HepG2 (cell line): ENCODE measurements at regions not wholly inside any gene's neighbourhood (a gene's known extent, or its start where the extent isn't known, plus 50 kb on each side); places are given as distances from the start of the nearest gene placed in this dataset.

Source experiments
- ATAC-seq: fragments of 200-7000 bp; cut with Tn5 transposase; 3 replicates; pipeline ENCODE4 v1.9.1; 2020; ENCODE audit warnings: mild to moderate bottlenecking, moderate library complexity
- BruUV-seq: library from RNA; stranded (reverse); fragments of 400-500 nt; replicated peaks from 2 replicates; lab custom pipeline; 2021; lab: Mats Ljungman, UMichigan
- CTCF ChIA-PET: fragments of 300-600 bp; formaldehyde crosslinking; extraction: SDS; loops from one replicate; lab custom pipeline; 2021; ENCODE audit warnings: low total read pairs, inconsistent platforms, low intra/inter-chr PET ratio; lab: Yijun Ruan, JAX
- POLR2A ChIA-PET: fragments of 350-600 bp; sonication (Branson Sonifier 250); formaldehyde crosslinking; loops from one replicate; lab custom pipeline; 2020; ENCODE audit warnings: antibody characterized with exemption, inconsistent platforms; lab: Yijun Ruan, JAX
- DNase-seq: peaks from one replicate; pipeline ENCODE4 v3.0.0-alpha.2; 2015; ENCODE audit warnings: low spot score
- FAIRE-seq: peaks from 3 replicates; lab custom pipeline; 2011; peaks lifted over from hg19 to GRCh38; lab: Jason Lieb, UNC
- H2AFZ ChIP-seq: one replicate; pipeline ENCODE4 v1.6.1; 2011; ENCODE audit warnings: low read length, inconsistent platforms
- H3K27ac ChIP-seq: fragments of 300-600 bp; 3 replicates; pipeline ENCODE4 v1.8.0; 2011; ENCODE audit warnings: mixed run types, mild to moderate bottlenecking, mixed read lengths, low read length, inconsistent platforms; ENCODE audit not compliant: insufficient read depth; ENCODE audit errors: extremely low read length
- H3K27me3 ChIP-seq, 2 experiments: fragments of 200-600 bp in 1 of 2; 2 replicates in 1 of 2; 3 replicates in 1 of 2; pipeline versions ENCODE4 v1.6.0 to v1.8.0; 2011; ENCODE audit warnings: low read length in 2 of 2, mild to moderate bottlenecking in 2 of 2, moderate library complexity in 2 of 2, inconsistent platforms in 1 of 2; ENCODE audit not compliant: insufficient read depth in 2 of 2, control insufficient read depth in 1 of 2
- H3K36me3 ChIP-seq, 2 experiments: fragments of 200-600 bp in 1 of 2; replicated peaks in 1 of 2; 2 replicates in 1 of 2; 3 replicates in 1 of 2; pipeline versions ENCODE4 v1.5.1 to v1.8.0; 2011; ENCODE audit warnings: low read length in 2 of 2, inconsistent platforms in 1 of 2; ENCODE audit not compliant: insufficient read depth in 2 of 2, control insufficient read depth in 1 of 2
- H3K4me1 ChIP-seq: 2 replicates; pipeline ENCODE4 v1.5.1; 2012; ENCODE audit warnings: low read length, inconsistent platforms; ENCODE audit not compliant: insufficient read depth
- H3K4me2 ChIP-seq: 2 replicates; pipeline ENCODE4 v1.6.0; 2011; ENCODE audit warnings: low read depth, low read length, inconsistent platforms
- H3K4me3 ChIP-seq, 3 experiments: fragments of 200-600 bp in 1 of 3; sonication (generic), shearing (Covaris generic) in 1 of 3; replicated peaks in 1 of 3; 2 replicates each; pipeline ENCODE4 v1.5.1; 2011 to 2016; ENCODE audit warnings: low read length in 3 of 3, inconsistent platforms in 2 of 3, low read depth in 2 of 3, mild to moderate bottlenecking in 2 of 3, control low read depth in 1 of 3, mixed read lengths in 1 of 3; ENCODE audit not compliant: insufficient read depth in 1 of 3
- H3K79me2 ChIP-seq: one replicate; pipeline ENCODE4 v1.6.1; 2011; ENCODE audit warnings: low read length, inconsistent platforms; ENCODE audit not compliant: insufficient read depth
- H3K9ac ChIP-seq: 2 replicates; pipeline ENCODE4 v1.6.0; 2011; ENCODE audit warnings: mild to moderate bottlenecking, low read depth, low read length, inconsistent platforms; ENCODE audit not compliant: insufficient read depth
- H3K9me3 ChIP-seq: 2 replicates; pipeline ENCODE4 v1.5.1; 2012; ENCODE audit warnings: mild to moderate bottlenecking, low read length
- H4K20me1 ChIP-seq: 2 replicates; pipeline ENCODE4 v1.6.0; 2011; ENCODE audit warnings: inconsistent platforms, mild to moderate bottlenecking, low read length, moderate library complexity; ENCODE audit not compliant: insufficient read depth
- FOXM1 ChIP-seq: sonication (generic); formaldehyde crosslinking; IDR thresholded peaks from 2 replicates; pipeline ENCODE4 v1.5.0; 2020; ENCODE audit warnings: missing genetic modification reagents
- GRHL1 ChIP-seq: sonication (generic); formaldehyde crosslinking; conservative IDR thresholded peaks from 2 replicates; pipeline ENCODE4 v1.8.0; 2022; ENCODE audit warnings: missing genetic modification reagents
- HNRNPUL1 ChIP-seq: fragments of 200-400 bp; formaldehyde crosslinking; IDR thresholded peaks from 2 replicates; pipeline ENCODE4 v1.6.1; 2017; ENCODE audit warnings: low read depth, mild to moderate bottlenecking, low read length, moderate library complexity
- IKZF5 ChIP-seq: IDR thresholded peaks from 2 replicates; pipeline ENCODE4 v1.6.1; 2018; ENCODE audit warnings: missing genetic modification reagents, mild to moderate bottlenecking, missing compliant biosample characterization
- LCORL ChIP-seq, 2 experiments: fragments of 450-650 bp in 1 of 2; sonication (generic) in 1 of 2; formaldehyde crosslinking in 1 of 2; IDR thresholded peaks; 2 replicates each; pipeline versions ENCODE4 v1.5.0 to v1.6.1; 2017 to 2020; ENCODE audit warnings: antibody characterized with exemption in 1 of 2, missing genetic modification reagents in 1 of 2
- SMC3 ChIP-seq: IDR thresholded peaks from 2 replicates; pipeline ENCODE4 v1.6.1; 2011; ENCODE audit warnings: low read length, improper control_type of control experiment
- TGIF2 ChIP-seq: IDR thresholded peaks from 2 replicates; pipeline ENCODE4 v1.6.1; 2016; ENCODE audit warnings: control low read depth, missing compliant biosample characterization
- ZFP37 ChIP-seq: sonication (generic); formaldehyde crosslinking; IDR thresholded peaks from 2 replicates; pipeline ENCODE4 v1.4.0; 2020; ENCODE audit warnings: missing genetic modification reagents, borderline replicate concordance
- ZNF264 ChIP-seq: sonication (generic); formaldehyde crosslinking; IDR thresholded peaks from 2 replicates; pipeline ENCODE4 v1.4.0; 2020; ENCODE audit warnings: missing genetic modification reagents
- ZNF703 ChIP-seq: sonication (generic); formaldehyde crosslinking; IDR thresholded peaks from 2 replicates; pipeline ENCODE4 v1.5.1; 2020; ENCODE audit warnings: missing genetic modification reagents, mild to moderate bottlenecking, moderate library complexity, borderline replicate concordance
- WGBS: methylation state at CpG from one replicate; pipeline ENCODE4 v1.1.6; 2017; ENCODE audit warnings: low lambda C conversion rate; 5-methylcytosine and 5-hydroxymethylcytosine counted together
- in situ Hi-C: cut with HindIII; loops from 2 replicates; pipeline ENCODE4 v1.10.0; 2017; ENCODE audit warnings: low pct_unique_long_range_greater_than_20kb; ENCODE audit not compliant: extremely low pct_ligation_motif_present
- intact Hi-C: fragments of 100-400 bp; cut with micrococcal nuclease; formaldehyde crosslinking; loops from one replicate; pipeline ENCODE4 v1.10.0; 2022; ENCODE audit not compliant: unreplicated experiment
- TF ChIP-seq, protein P1 (sequence below): sonication (generic); formaldehyde crosslinking; IDR thresholded peaks from 2 replicates; pipeline ENCODE4 v1.4.0; 2020; ENCODE audit warnings: missing genetic modification reagents
- TF ChIP-seq, protein P2 (sequence below): sonication (generic); formaldehyde crosslinking; IDR thresholded peaks from 2 replicates; pipeline ENCODE4 v1.8.0; 2022; ENCODE audit warnings: low read depth, missing genetic modification reagents
- TF ChIP-seq, protein P3 (sequence below): sonication (generic); formaldehyde crosslinking; IDR thresholded peaks from 2 replicates; pipeline ENCODE4 v1.9.0; 2021; ENCODE audit warnings: missing genetic modification reagents, borderline replicate concordance
- TF ChIP-seq, protein P4 (sequence below): sonication (generic); formaldehyde crosslinking; IDR thresholded peaks from 2 replicates; pipeline ENCODE4 v1.8.1; 2023; ENCODE audit warnings: mild to moderate bottlenecking, missing genetic modification reagents

DNA sequence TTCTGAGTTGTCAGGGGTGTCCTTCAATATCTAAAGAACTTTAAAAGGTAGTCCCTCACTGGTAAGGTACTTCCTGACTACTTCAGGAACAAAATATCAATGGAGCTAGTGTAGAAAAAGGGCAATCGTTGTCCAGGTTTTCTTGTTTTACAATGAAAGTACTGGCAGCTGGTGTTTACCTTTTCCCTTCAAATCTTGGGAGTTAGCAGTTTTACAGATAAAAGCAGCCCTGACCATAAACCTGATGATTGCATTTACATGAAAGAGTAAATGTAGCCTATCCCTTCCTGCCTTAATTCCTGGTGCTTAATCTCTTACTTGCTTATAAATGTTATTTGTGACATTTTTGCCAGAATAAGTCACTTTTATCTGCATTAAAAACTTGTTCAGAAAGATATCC is 559.9 kb upstream of the ARPP21 start (continued):
- TF ChIP-seq, protein P1, sequence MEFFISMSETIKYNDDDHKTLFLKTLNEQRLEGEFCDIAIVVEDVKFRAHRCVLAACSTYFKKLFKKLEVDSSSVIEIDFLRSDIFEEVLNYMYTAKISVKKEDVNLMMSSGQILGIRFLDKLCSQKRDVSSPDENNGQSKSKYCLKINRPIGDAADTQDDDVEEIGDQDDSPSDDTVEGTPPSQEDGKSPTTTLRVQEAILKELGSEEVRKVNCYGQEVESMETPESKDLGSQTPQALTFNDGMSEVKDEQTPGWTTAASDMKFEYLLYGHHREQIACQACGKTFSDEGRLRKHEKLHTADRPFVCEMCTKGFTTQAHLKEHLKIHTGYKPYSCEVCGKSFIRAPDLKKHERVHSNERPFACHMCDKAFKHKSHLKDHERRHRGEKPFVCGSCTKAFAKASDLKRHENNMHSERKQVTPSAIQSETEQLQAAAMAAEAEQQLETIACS (CRISPR knock-in tag) = no peak

- Histone ChIP-seq H3K9me3 (peaks cover 73% of the 10 kb centered on the region), H3K4me1 (no peaks in the 10 kb centered on the region), H3K27ac (no peak overlapping the region), H2AFZ (no peak overlapping the region), H3K27me3 (no peaks in the 10 kb centered on the region), H3K36me3 (no peaks in the 10 kb centered on the region), H3K4me3 (no peak overlapping the region), H3K9ac (no peak overlapping the region), H4K20me1 (no peaks in the 10 kb centered on the region), H3K79me2 (no peaks in the 10 kb centered on the region), H3K4me2 (no peak overlapping the region)
- CTCF ChIA-PET = no interaction called here
- in situ Hi-C loops (no loop called here), intact Hi-C loops (no loop called here)
- no peak for ATAC-seq
- WGBS = 47% methylated on average over 1 of the region's 1 CpG
- DNase-seq = no peak
- FAIRE-seq = no peak
- BruUV-seq = no TSS peak
- POLR2A ChIA-PET = no interaction called here
- TF ChIP-seq LCORL (IDR thresholded peaks at IDR 0.05) = no peak
- TF ChIP-seq LCORL (CRISPR knock-in tag; IDR thresholded peaks at IDR 0.05) = no peak
- no peak for TF ChIP-seq IKZF5 (CRISPR knock-in tag)
- no peak for TF ChIP-seq ZFP37 (CRISPR knock-in tag)
- TF ChIP-seq, protein P2, sequence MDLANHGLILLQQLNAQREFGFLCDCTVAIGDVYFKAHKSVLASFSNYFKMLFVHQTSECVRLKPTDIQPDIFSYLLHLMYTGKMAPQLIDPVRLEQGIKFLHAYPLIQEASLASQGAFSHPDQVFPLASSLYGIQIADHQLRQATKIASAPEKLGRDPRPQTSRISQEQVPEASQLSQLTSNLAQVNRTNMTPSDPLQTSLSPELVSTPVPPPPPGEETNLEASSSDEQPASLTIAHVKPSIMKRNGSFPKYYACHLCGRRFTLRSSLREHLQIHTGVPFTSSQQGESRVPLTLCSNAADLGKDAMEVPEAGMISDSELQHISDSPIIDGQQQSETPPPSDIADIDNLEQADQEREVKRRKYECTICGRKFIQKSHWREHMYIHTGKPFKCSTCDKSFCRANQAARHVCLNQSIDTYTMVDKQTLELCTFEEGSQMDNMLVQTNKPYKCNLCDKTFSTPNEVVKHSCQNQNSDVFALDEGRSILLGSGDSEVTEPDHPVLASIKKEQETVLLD (CRISPR knock-in tag) = no peak
- no peak for TF ChIP-seq ZNF264 (CRISPR knock-in tag)
- no peak for TF ChIP-seq HNRNPUL1
- TF ChIP-seq GRHL1 (CRISPR knock-in tag) = no peak
- no peak for TF ChIP-seq FOXM1 (CRISPR knock-in tag)
- TF ChIP-seq, protein P3, sequence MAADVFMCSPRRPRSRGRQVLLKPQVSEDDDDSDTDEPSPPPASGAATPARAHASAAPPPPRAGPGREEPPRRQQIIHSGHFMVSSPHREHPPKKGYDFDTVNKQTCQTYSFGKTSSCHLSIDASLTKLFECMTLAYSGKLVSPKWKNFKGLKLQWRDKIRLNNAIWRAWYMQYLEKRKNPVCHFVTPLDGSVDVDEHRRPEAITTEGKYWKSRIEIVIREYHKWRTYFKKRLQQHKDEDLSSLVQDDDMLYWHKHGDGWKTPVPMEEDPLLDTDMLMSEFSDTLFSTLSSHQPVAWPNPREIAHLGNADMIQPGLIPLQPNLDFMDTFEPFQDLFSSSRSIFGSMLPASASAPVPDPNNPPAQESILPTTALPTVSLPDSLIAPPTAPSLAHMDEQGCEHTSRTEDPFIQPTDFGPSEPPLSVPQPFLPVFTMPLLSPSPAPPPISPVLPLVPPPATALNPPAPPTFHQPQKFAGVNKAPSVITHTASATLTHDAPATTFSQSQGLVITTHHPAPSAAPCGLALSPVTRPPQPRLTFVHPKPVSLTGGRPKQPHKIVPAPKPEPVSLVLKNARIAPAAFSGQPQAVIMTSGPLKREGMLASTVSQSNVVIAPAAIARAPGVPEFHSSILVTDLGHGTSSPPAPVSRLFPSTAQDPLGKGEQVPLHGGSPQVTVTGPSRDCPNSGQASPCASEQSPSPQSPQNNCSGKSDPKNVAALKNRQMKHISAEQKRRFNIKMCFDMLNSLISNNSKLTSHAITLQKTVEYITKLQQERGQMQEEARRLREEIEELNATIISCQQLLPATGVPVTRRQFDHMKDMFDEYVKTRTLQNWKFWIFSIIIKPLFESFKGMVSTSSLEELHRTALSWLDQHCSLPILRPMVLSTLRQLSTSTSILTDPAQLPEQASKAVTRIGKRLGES (CRISPR knock-in tag) = no peak
- TF ChIP-seq, protein P4, sequence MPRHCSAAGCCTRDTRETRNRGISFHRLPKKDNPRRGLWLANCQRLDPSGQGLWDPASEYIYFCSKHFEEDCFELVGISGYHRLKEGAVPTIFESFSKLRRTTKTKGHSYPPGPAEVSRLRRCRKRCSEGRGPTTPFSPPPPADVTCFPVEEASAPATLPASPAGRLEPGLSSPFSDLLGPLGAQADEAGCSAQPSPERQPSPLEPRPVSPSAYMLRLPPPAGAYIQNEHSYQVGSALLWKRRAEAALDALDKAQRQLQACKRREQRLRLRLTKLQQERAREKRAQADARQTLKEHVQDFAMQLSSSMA (CRISPR knock-in tag) = no peak
- TF ChIP-seq SMC3 = no peak
- no peak for TF ChIP-seq ZNF703 (CRISPR knock-in tag)
- TF ChIP-seq TGIF2 (CRISPR knock-in tag) = no peak
Measured at GRCh38 chr3:35081899-35082298, 557.4 kb upstream of the ARPP21 start.
